ENCODE measurements at regions not wholly inside any gene's neighbourhood (a gene's known extent, or its start where the extent isn't known, plus 50 kb on each side); places are given as distances from the start of the nearest gene placed in this dataset.
"Not testable (repeated sequence)": the region's sequence is repeated elsewhere in the genome, so short reads cannot be mapped to it uniquely, and the experiment has no call there.

- not testable (repeated sequence) for H3K14ac ChIP-seq (ENCODE audit: low read length); H3K27me3 ChIP-seq (ENCODE audit: control insufficient read depth in 3 of 3, insufficient read depth in 3 of 3, low read depth in 1 of 3, low read length in 3 of 3); H3K4me1 ChIP-seq (ENCODE audit: control insufficient read depth in 2 of 2, insufficient read depth in 1 of 2, low read depth in 1 of 2, low read length in 2 of 2); H2AFZ ChIP-seq (ENCODE audit: low read length); H3K4me3 ChIP-seq (ENCODE audit: low read length in 2 of 2); H2BK15ac ChIP-seq (ENCODE audit: low read length); H2BK5ac ChIP-seq (ENCODE audit: low read length); H4K8ac ChIP-seq (ENCODE audit: low read depth, low read length); H3K18ac ChIP-seq (ENCODE audit: low read length); H3K79me1 ChIP-seq (ENCODE audit: low read depth, low read length); H3K9ac ChIP-seq (ENCODE audit: low read depth, low read length, poor library complexity); H3K4ac ChIP-seq (ENCODE audit: low read length); DNase-seq (ENCODE audit: low spot score); H3K4me2 ChIP-seq (ENCODE audit: insufficient read depth, low read length, poor library complexity, severe bottlenecking); H2AK5ac ChIP-seq (ENCODE audit: low read depth, low read length); H3K27ac ChIP-seq (replicated peaks; ENCODE audit: low read length); H4K91ac ChIP-seq (ENCODE audit: low read depth, low read length, poor library complexity); H3K23ac ChIP-seq (ENCODE audit: low read depth, low read length, poor library complexity); H2BK12ac ChIP-seq (ENCODE audit: low read length); H2BK120ac ChIP-seq (ENCODE audit: low read depth, low read length); H3K36me3 ChIP-seq (replicated peaks in 1 of 2; ENCODE audit: control insufficient read depth in 2 of 2, insufficient read depth in 2 of 2, low read length in 2 of 2)
- peaks cover 0 to 10% of the 10 kb centered on the region in 2 donors for H3K9me3 ChIP-seq (replicated peaks in 1 of 2; ENCODE audit: control insufficient read depth in 2 of 2, insufficient read depth in 1 of 2, low read depth in 1 of 2, low read length in 2 of 2)
- WGBS, 2 donors (ENCODE audit: extremely low coverage in 2 of 2, insufficient read length in 2 of 2, insufficient replicate concordance in 1 of 2): no CpG with 5 or more reads among the region's 11 CpGs
Measured at GRCh38 chr2:180818700-180819099, 161.7 kb upstream of the UBE2E3 start.

DNA sequence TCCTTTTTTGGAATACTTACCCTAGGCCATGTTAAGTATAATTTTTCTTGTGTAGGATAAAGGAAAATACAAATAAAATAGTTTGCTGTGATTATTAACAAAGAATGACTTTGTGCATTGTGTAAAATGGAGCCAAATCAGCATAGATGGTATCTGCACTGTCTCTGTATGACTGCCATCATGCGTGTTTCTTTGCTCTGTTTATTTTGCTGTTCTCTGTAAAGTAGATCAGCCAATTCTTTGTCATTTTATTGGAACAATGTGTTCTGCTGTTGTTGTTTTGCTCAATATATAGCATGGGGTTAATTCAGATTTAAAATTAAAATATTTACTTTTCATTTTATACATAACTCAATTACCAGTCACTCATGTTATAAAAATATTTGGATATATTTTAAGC, 181.3 kb upstream of the UBE2E3 start:
- Histone ChIP-seq H3K4me3 (ENCODE audit: low read length in 2 of 2) (no peak overlapping the region), H3K27ac (replicated peaks; ENCODE audit: low read length) (no peak overlapping the region), H2BK5ac (ENCODE audit: low read length) (no peak overlapping the region), H3K4me1 (ENCODE audit: control insufficient read depth in 2 of 2, insufficient read depth in 1 of 2, low read depth in 1 of 2, low read length in 2 of 2) (no peaks in the 10 kb centered on the region), H2BK120ac (ENCODE audit: low read depth, low read length) (no peak overlapping the region), H2BK12ac (ENCODE audit: low read length) (no peak overlapping the region), H4K91ac (ENCODE audit: low read depth, low read length, poor library complexity) (no peak overlapping the region), H3K23ac (ENCODE audit: low read depth, low read length, poor library complexity) (no peak overlapping the region), H3K9me3 (replicated peaks in 1 of 2; ENCODE audit: control insufficient read depth in 2 of 2, insufficient read depth in 1 of 2, low read depth in 1 of 2, low read length in 2 of 2) (no peaks in the 10 kb centered on the region), H3K18ac (ENCODE audit: low read length) (no peak overlapping the region), H3K27me3 (ENCODE audit: control insufficient read depth in 3 of 3, insufficient read depth in 3 of 3, low read depth in 1 of 3, low read length in 3 of 3) (no peaks in the 10 kb centered on the region), H3K4ac (ENCODE audit: low read length) (no peak overlapping the region), H4K8ac (ENCODE audit: low read depth, low read length) (no peak overlapping the region), H3K9ac (ENCODE audit: low read depth, low read length, poor library complexity) (no peak overlapping the region), H3K4me2 (ENCODE audit: insufficient read depth, low read length, poor library complexity, severe bottlenecking) (no peak overlapping the region), H2AK5ac (ENCODE audit: low read depth, low read length) (no peak overlapping the region), H2AFZ (ENCODE audit: low read length) (no peak overlapping the region), H3K14ac (ENCODE audit: low read length) (no peak overlapping the region), H3K36me3 (replicated peaks in 1 of 2; ENCODE audit: control insufficient read depth in 2 of 2, insufficient read depth in 2 of 2, low read length in 2 of 2) (no peaks in the 10 kb centered on the region), H2BK15ac (ENCODE audit: low read length) (no peak overlapping the region), H3K79me1 (ENCODE audit: low read depth, low read length) (no peaks in the 10 kb centered on the region)
- WGBS, 2 donors (ENCODE audit: extremely low coverage in 2 of 2, insufficient read length in 2 of 2, insufficient replicate concordance in 1 of 2): no CpG with 5 or more reads among the region's 1 CpG
- no peak for DNase-seq (ENCODE audit: low spot score)

DNA sequence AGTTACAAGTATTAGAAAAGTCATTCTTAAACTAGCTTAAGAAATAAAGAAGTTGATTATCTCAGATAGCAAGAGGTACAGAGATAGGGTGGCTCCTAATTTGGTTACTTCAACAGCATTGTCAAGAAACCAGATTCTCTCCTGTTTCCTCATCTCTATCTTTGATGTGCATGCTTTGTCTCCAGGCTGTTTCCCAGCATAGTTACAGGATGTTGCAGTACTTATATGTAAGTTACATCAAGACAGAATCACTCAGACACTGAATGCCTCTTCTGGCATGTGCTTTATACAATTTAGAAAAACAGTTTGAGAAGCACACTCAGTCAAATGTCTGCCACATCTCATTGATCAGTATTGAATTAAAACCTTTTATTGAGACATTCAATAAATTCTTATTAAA, 189.5 kb upstream of the UBE2E3 start:
- DNase-seq (ENCODE audit: low spot score): no peak
- H3K4me3 ChIP-seq (ENCODE audit: low read length in 2 of 2): no peak overlapping the region
- no peak overlapping the region for H2BK120ac ChIP-seq (ENCODE audit: low read depth, low read length)

GRCh38 chr2:180787330-180787729, 193.1 kb upstream of the UBE2E3 start:
- no peak overlapping the region for H3K4ac ChIP-seq (ENCODE audit: low read length)
- H2AK5ac ChIP-seq (ENCODE audit: low read depth, low read length): no peak overlapping the region
- no peaks in the 10 kb centered on the region for H3K79me1 ChIP-seq (ENCODE audit: low read depth, low read length)
- no peaks in the 10 kb centered on the region for H3K27me3 ChIP-seq (ENCODE audit: control insufficient read depth in 3 of 3, insufficient read depth in 3 of 3, low read depth in 1 of 3, low read length in 3 of 3)
- no peak overlapping the region for H3K18ac ChIP-seq (ENCODE audit: low read length)
- no peak overlapping the region for H2BK12ac ChIP-seq (ENCODE audit: low read length)
- H2BK120ac ChIP-seq (ENCODE audit: low read depth, low read length): no peak overlapping the region
- no peaks in the 10 kb centered on the region for H3K4me1 ChIP-seq (ENCODE audit: control insufficient read depth in 2 of 2, insufficient read depth in 1 of 2, low read depth in 1 of 2, low read length in 2 of 2)
- H3K4me3 ChIP-seq (ENCODE audit: low read length in 2 of 2): no peak overlapping the region
- WGBS, 2 donors (ENCODE audit: extremely low coverage in 2 of 2, insufficient read length in 2 of 2, insufficient replicate concordance in 1 of 2): no CpG with 5 or more reads among the region's 1 CpG
- no peak overlapping the region for H3K23ac ChIP-seq (ENCODE audit: low read depth, low read length, poor library complexity)
- no peaks in the 10 kb centered on the region for H3K9me3 ChIP-seq (replicated peaks in 1 of 2; ENCODE audit: control insufficient read depth in 2 of 2, insufficient read depth in 1 of 2, low read depth in 1 of 2, low read length in 2 of 2)
- no peak overlapping the region for H3K14ac ChIP-seq (ENCODE audit: low read length)
- no peak for DNase-seq (ENCODE audit: low spot score)
- H4K8ac ChIP-seq (ENCODE audit: low read depth, low read length): no peak overlapping the region
- H2BK15ac ChIP-seq (ENCODE audit: low read length): no peak overlapping the region
- H3K4me2 ChIP-seq (ENCODE audit: insufficient read depth, low read length, poor library complexity, severe bottlenecking): no peak overlapping the region
- no peak overlapping the region for H2AFZ ChIP-seq (ENCODE audit: low read length)
- no peak overlapping the region for H2BK5ac ChIP-seq (ENCODE audit: low read length)
- no peaks in the 10 kb centered on the region for H3K36me3 ChIP-seq (replicated peaks in 1 of 2; ENCODE audit: control insufficient read depth in 2 of 2, insufficient read depth in 2 of 2, low read length in 2 of 2)
- H3K9ac ChIP-seq (ENCODE audit: low read depth, low read length, poor library complexity): no peak overlapping the region
- no peak overlapping the region for H4K91ac ChIP-seq (ENCODE audit: low read depth, low read length, poor library complexity)
- no peak overlapping the region for H3K27ac ChIP-seq (replicated peaks; ENCODE audit: low read length)

More for the DNA sequence above, 189.5 kb upstream of the UBE2E3 start:
- H2AFZ ChIP-seq (ENCODE audit: low read length): no peak overlapping the region
- H3K4me1 ChIP-seq (ENCODE audit: control insufficient read depth in 2 of 2, insufficient read depth in 1 of 2, low read depth in 1 of 2, low read length in 2 of 2): no peaks in the 10 kb centered on the region
- H3K27me3 ChIP-seq (ENCODE audit: control insufficient read depth in 3 of 3, insufficient read depth in 3 of 3, low read depth in 1 of 3, low read length in 3 of 3): no peaks in the 10 kb centered on the region
- H3K4ac ChIP-seq (ENCODE audit: low read length): no peak overlapping the region
- H3K27ac ChIP-seq (replicated peaks; ENCODE audit: low read length): no peak overlapping the region
- no peaks in the 10 kb centered on the region for H3K36me3 ChIP-seq (replicated peaks in 1 of 2; ENCODE audit: control insufficient read depth in 2 of 2, insufficient read depth in 2 of 2, low read length in 2 of 2)
- no peak overlapping the region for H2AK5ac ChIP-seq (ENCODE audit: low read depth, low read length)
- H3K79me1 ChIP-seq (ENCODE audit: low read depth, low read length): no peaks in the 10 kb centered on the region
- H2BK15ac ChIP-seq (ENCODE audit: low read length): no peak overlapping the region
- no peak overlapping the region for H3K14ac ChIP-seq (ENCODE audit: low read length)
- no peak overlapping the region for H3K9ac ChIP-seq (ENCODE audit: low read depth, low read length, poor library complexity)
- H3K18ac ChIP-seq (ENCODE audit: low read length): no peak overlapping the region
- no peak overlapping the region for H2BK12ac ChIP-seq (ENCODE audit: low read length)
- H3K23ac ChIP-seq (ENCODE audit: low read depth, low read length, poor library complexity): no peak overlapping the region
- H4K8ac ChIP-seq (ENCODE audit: low read depth, low read length): no peak overlapping the region
- H3K9me3 ChIP-seq (replicated peaks in 1 of 2; ENCODE audit: control insufficient read depth in 2 of 2, insufficient read depth in 1 of 2, low read depth in 1 of 2, low read length in 2 of 2): no peaks in the 10 kb centered on the region
- H2BK5ac ChIP-seq (ENCODE audit: low read length): no peak overlapping the region
- no peak overlapping the region for H3K4me2 ChIP-seq (ENCODE audit: insufficient read depth, low read length, poor library complexity, severe bottlenecking)
- no peak overlapping the region for H4K91ac ChIP-seq (ENCODE audit: low read depth, low read length, poor library complexity)

Measured in neuronal stem cell (in vitro differentiated cells).